Stimulated activated CD4-positive, alpha-beta T cell treated with anti-CD3 and anti-CD28 coated beads, Interleukin-2, amount 100 ng/mL, for 48 hours (primary cell): ENCODE measurements at regions not wholly inside any gene's neighbourhood (a gene's known extent, or its start where the extent isn't known, plus 50 kb on each side); places are given as distances from the start of the nearest gene placed in this dataset.
"Not testable (repeated sequence)": the region's sequence is repeated elsewhere in the genome, so short reads cannot be mapped to it uniquely, and the experiment has no call there.

Experiments
- DNase-seq, 2 donors: peaks; one replicate each; pipeline ENCODE4 v3.0.0-alpha.2; 2020

DNA sequence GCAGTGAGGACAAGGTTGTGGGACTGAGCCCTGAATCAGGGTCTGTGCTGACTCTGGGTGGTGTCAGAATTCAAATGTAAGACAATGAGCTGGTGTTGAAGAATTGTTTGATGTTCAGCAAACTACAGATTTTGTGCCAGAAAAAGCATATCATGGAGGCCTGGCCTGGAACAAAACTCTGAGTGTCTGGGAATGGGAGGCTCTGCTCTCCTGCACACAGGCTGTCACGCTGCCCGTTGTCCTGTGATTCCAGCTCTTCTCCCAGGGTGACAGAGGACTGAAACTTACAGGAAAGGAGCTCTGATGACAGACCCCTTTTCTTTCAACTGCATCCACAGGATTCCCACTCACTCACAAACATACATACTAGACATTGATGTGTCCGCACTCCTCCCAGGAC is 120.1 kb downstream of the ZNF486 start:
- no peak for DNase-seq

DNA sequence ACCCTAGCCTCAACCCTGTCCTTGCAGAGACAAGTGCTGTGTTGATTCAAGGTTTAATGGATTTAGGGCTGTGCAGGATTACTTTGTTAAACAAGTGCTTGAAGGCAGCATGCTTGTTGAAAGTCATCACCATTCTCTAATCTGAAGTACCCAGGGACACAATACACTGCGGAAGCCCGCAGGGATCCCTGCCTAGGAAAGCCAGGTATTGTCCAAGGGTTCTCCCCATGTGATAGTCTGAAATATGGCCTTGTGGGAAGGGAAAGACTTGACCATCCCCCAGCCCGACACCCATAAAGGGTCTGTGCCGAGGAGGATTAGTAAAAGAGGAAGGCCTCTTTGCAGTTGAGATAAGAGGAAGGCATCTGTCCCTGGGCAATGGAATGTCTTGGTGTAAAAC is 118.9 kb downstream of the ZNF486 start:
- not testable (repeated sequence) for DNase-seq

DNA sequence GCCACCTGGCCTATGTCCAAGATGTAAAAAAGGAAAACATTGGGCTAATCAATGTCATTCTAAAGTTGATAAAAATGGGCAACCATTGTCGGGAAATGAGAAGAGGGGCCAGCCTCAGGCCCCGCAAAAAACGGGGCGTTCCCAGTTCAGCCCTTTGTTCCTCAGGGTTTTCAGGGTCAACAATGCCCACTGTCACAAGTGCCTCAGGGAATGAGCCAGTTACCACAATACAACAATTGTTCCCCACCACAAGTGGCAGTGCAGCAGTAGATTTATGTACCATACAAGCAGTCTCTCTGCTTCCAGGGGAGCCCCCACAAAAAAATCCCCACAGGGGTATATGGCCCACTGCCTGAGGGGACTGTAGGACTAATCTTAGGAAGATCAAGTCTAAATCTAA is 112.5 kb downstream of the ZNF486 start:
- no peak for DNase-seq

DNA sequence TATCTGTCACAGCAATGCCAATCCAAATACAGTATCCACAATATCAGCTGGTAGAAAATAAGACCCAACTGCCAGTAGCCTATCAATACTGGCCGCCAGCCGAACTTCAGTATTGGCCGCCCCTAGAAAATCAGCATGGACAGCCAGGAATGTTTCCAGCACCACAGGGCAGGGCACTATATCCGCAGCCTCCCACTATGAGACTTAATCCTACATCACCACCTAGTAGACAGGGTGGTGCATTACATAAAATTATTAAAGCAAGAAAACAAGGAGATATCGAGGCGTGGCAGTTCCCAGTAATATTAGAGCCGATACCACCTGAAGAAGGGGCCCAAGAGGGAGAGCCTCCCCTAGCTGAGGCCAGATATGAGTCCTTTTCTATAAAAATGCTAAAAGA is 111.3 kb downstream of the ZNF486 start:
- DNase-seq = no peak

DNA sequence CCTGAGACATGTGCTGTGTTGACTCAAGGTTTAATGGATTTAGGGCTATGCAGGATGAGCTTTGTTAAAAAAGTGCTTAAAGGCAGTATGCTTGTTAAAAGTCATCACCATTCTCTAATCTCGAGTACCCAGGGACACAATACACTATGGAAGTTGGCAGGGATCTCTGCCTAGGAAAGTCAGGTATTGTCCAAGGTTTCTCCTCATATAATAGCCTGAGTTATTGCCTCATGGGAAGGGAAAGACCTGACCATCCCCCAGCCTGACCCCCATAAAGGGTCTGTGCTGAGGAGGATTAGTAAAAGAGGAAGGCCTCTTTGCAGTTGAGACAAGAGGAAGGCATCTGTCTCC is 109.7 kb downstream of the ZNF486 start:
- not testable (repeated sequence) for DNase-seq

DNA sequence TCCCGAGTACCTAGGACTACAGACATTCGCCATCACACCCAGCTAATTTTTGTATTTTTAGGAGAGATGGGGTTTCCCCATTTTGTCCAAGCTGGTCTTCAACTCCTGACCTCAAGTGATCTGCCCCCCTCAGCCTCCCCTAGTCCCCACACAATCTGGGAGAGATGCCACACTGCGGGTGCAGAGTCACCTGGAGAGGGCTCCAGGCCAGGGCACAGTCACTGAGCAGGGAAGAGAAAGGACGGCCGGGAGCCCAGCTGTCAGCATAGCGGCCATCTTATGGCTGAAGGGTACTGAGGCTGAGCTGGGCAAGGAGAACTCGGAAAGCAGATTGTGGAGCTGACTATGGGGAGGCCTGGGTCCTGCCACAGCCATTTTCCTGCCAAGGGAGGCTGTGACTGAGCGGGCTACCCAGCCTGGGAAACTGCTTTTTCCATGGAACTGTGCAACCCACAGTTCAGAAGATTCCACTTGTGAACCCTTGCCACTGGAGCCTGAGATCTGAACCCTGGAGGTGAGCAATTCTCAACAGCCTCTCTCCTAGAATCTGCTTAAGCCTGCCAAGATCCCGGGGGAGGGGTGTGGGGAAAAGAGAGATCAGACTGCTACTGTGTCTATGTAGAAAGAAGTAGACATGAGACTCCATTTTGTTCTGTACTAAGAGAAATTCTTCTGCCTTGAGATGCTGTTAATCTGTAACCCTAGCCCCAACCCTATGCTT is 109.2 kb downstream of the ZNF486 start:
- no peak for DNase-seq

DNA sequence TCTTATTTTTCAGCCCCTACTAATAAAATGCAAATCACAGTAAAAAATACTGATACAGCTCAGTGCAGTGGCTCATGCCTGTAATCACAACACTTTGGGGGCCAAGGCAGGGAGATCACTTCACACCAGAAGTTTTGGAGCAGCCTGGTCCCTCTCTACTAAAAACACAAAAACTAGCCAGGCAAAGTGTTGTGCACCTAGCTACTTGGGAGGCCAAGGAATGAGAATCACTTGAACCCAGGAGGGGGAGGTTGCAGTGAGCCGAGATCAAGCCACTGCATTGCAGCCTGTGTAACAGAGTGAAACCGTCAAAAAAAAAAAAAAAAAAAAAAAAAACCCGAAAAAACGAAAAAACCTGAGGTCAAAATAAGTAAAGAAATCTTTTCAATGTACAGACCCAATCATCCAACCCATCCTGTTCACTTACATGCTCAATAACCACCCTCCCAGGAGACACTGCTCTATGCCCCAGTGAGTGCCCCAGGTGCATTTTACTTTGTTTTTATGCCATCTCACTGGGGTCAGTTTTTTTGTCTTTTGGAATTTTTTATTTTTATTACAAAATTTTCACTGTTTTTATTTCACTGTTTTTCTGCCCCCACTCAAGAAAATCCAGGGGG is 107.0 kb downstream of the ZNF486 start:
- no peak for DNase-seq

DNA sequence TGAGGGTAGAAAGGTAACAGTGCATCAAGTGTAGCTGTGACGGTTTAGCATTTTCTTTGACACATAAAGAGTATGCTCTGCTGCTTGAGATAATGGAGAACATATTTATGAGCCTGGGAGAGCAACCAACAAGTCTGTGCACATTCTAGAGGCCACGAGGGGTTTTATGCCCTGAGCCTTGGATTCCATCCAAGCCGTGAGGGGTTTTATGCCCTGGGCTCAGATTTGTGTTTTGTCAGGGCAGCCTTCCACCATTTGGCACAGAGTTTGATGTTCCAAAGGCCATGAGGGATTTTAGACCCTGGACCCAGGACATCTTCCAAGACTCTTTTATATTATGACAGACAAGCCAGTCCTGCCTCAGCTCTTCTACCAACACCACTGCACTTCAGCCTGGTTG is 106.4 kb downstream of the ZNF486 start:
- DNase-seq = no peak

- not testable (repeated sequence) for DNase-seq
These were observed 105.6 kb downstream of the ZNF486 start for GRCh38 chr19:20272627-20273010.

GRCh38 chr19:20271927-20272626 is 105.1 kb downstream of the ZNF486 start:
- DNase-seq = not testable (repeated sequence)

DNA sequence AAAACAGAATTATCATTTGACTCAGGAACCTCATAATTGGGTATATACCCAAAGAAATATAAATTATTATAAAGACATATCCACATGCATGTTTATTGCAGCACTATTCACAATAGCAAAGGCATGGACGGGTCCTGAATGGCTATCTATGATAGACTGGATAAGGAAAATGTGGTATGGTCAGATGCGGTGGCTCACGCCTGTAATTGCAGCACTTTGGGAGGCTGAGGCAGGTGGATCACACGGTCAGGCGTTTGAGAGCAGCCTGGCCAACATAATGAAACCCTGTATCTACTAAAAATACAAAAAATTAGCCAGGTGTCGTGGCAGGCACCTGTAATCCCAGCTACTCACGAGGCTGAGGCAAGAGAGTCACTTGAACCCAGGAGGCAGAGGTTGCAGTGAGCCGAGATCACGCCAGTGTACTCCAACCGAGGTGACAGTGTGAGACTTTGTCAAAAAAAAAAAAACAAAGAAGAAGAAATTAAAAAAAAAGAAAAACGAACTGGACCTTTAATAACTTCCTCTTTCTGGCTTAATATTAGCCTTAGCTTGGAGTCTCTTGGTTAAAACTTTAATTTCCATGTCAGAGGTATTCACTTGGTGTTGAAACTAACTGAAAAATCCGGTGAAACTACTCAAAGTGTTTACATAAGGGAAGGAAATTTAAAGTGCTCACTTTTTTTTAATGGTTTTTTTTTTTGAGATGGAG is 104.4 kb downstream of the ZNF486 start:
- no peak for DNase-seq

DNA sequence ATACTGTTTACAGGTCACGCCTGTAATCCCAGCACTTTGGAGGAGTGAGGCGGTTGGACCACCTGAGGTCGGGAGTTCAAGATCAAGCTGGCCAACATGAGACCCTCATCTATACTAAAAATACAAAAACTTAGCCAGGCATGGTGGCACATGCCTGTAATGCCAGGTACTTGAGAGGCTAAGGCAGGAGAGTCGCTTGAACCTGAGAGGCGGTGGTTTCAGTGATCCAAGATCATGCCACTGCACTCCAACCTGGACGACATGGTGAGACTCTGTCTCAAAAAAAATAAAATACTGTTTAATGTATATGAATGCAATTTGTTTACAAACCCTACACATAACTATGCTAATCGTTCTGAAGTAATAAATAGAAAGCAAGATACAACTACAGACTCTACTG is 102.4 kb downstream of the ZNF486 start:
- no peak for DNase-seq

DNA sequence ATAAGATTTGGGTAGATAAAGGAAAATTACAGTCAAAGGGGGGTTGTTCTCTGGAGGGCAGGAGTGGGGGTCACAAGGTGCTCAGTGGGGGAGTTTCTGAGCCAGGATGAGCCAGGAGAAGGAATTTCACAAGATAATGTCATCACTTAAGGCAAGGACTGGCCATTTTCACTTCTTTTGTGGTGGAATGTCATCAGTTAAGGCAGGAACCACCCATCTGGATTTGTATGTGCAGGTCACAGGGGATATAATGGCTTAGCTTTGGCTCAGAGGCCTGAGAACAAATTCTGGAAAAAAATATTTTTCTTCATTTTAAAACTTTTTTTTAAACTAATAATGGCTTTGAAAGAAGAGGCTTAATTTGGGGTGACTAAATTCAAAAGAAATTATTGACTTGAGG is 94.5 kb downstream of the ZNF486 start:
- DNase-seq = not testable (repeated sequence)

DNA sequence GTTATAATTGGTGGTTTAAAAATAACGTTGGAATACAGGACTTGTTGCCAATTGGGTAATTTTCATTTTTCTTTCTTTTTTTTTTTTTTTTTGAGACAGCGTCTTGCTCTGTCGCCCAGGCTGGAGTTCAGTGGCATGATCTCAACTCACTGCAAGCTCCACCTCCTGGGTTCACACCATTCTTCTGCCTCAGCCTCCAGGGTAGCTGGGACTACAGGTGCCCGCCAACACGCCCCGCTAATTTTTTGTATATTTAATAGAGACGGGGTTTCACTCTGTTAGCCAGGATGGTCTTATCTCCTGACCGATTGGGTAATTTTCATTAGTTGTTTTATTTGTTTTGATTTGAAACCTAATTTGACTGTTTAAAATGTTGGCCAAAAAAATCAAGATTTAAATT is 93.7 kb downstream of the ZNF486 start:
- not testable (repeated sequence) for DNase-seq

DNA sequence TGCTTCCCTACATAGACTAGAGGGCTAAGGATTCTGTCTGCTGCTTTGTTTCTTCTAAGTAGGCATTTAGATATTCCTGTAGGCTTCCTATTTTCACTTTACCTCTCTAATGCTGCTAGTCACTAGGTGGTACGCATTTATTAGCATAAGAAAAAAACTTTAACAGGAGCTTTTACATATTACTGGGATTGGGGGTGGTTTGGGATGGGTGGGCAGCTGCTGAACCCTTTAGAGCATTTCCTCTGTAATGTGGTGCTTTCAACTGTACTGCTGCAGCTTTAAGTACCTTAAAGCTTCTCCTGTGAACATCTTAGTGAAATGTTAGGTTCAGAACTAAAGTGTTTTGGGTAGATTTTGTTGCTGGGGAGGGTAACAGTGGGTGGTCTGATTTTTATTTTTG is 92.6 kb downstream of the ZNF486 start:
- no peak for DNase-seq

DNA sequence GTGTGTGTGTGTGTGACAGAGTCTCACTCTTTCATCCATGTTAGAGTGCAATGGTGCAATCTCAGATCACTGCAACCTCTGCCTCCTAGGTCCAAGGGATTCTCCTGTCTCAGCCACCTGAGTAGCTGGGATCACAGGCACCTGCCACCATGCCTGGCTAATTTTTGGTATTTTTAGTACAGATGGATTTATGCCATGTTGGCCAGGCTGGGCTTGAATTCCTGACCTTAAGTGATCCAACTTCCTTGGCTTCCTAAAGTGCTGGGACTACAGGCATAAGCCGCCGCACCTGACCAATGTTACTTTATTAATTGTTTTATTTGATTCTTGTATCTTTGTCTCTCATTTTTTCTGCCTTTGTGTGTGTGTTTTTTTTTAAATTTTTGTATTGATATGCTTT is 89.6 kb downstream of the ZNF486 start:
- DNase-seq = no peak

DNA sequence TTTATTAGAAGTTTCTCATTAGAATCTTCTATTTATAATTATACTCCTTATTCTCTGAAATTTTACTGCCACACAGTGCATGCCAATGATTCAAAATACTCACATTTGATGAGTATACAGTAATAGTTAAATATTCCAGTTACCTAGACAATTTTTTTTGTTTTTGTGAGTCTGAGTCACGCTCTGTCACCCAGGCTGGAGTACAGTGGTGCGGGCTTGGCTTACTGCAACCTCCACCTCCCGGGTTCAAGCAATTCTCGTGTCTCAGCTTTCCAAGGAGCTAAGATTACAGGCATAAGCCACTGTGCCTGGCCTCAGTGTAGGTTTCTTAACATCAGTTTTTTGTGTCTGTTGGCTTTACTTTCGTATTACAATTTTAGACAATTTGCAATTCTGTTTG is 87.1 kb downstream of the ZNF486 start:
- DNase-seq = no peak

DNA sequence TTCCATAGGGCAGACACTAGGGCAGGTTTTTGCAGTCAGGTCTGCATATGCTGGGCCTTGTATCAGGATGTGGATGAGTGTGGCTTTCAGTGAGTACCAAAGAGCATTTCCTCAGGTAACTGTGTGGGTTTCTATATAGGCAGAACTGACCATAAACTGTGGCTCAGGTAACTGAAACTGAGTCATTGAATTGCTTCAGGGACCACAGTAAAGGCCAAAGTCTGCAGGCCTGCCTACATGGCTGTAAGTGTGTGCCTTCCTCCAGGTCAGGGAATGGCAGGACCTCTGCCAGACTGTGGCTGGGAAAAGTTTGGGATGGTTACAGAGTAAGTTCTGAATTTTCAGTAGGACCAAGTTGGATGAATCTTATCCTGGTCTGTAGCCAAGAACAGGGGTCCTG is 85.6 kb downstream of the ZNF486 start:
- DNase-seq = no peak

DNA sequence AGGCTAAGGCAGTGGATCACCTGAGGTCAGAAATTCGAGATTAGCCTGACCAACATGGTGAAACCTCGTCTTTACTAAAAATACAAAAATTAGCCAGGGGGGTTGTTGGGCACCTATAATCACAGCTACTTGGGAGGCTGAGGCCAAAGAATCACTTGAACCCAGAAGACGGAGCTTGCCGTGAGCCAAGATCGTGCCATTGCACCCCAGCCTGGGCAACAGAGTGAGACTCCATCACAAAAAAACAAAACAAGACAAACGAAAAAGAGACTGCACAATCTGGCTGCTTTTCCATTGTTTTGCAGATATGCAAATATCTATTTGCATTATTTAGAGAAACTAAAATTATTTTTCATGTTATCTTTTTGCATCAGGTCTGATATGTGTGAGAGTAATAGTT is 83.6 kb downstream of the ZNF486 start:
- DNase-seq = no peak

DNA sequence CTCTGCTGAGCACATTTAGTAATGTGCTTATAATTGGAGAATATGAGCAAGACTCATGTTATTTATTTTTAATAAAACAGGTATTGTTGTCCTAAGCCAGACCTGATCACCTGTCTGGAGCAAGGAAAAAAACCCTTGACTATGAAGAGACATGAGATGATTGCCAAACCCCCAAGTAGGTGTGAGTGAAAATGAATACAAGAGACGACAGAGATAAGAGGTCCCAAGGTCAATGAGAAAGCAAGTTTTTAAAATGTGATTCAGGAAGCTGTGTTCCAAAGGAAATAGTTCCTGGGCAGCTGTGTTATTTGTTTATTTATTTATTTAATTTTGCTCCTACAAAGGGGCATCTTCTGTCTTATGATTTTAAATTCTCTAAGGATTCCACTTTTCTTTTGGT is 83.1 kb downstream of the ZNF486 start:
- DNase-seq = no peak
